ENCODE measurements at regions not wholly inside any gene's neighbourhood (a gene's known extent, or its start where the extent isn't known, plus 50 kb on each side); places are given as distances from the start of the nearest gene placed in this dataset.

DNA sequence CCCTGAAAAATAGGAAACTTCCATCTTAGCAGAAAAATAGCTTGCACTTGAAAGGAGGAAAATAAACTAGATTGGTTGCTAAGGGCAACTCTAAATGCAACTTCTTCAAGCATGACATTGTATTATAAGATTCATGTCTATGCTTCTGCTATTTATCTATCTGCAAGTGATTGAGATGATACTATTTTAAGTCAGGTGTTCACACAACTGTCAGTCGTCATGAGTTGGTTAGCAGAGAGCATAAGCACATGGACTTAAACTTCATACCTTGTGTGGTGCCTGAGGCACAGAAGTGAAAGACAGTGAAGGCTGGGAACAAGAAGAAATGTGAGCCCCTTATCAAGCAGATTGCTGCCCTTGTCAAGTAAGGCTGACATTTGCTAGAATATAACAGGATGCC is 82.9 kb downstream of the SLITRK5 start:
- TF ChIP-seq POLR2AphosphoS5 (IDR thresholded peaks at IDR 0.05; ENCODE audit: insufficient read depth in 1 of 2, low read depth in 1 of 2) = no peak
- TF ChIP-seq, protein P1, sequence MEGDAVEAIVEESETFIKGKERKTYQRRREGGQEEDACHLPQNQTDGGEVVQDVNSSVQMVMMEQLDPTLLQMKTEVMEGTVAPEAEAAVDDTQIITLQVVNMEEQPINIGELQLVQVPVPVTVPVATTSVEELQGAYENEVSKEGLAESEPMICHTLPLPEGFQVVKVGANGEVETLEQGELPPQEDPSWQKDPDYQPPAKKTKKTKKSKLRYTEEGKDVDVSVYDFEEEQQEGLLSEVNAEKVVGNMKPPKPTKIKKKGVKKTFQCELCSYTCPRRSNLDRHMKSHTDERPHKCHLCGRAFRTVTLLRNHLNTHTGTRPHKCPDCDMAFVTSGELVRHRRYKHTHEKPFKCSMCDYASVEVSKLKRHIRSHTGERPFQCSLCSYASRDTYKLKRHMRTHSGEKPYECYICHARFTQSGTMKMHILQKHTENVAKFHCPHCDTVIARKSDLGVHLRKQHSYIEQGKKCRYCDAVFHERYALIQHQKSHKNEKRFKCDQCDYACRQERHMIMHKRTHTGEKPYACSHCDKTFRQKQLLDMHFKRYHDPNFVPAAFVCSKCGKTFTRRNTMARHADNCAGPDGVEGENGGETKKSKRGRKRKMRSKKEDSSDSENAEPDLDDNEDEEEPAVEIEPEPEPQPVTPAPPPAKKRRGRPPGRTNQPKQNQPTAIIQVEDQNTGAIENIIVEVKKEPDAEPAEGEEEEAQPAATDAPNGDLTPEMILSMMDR (IDR thresholded peaks at IDR 0.05) = no peak

All from vagina (tissue), 2 donors.